Endothelial cell of umbilical vein (primary cell): ENCODE measurements at regions not wholly inside any gene's neighbourhood (a gene's known extent, or its start where the extent isn't known, plus 50 kb on each side); places are given as distances from the start of the nearest gene placed in this dataset.

Experiments
- POLR2A ChIP-seq: IDR thresholded peaks from 2 replicates; pipeline ENCODE4 v1.6.1; 2012; ENCODE audit warnings: low read depth, mild to moderate bottlenecking, control low read depth, low read length
- TF ChIP-seq, protein P1 (sequence below): IDR thresholded peaks from 2 replicates; pipeline ENCODE4 v1.6.1; 2011; ENCODE audit not compliant: insufficient read depth, insufficient read length
- TF ChIP-seq, protein P2 (sequence below), 2 donors: IDR thresholded peaks; 1 replicate in 1 of 2; 2 replicates in 1 of 2; pipeline ENCODE4 v1.5.1; 2011; ENCODE audit warnings: low read length in 2 of 2, mild to moderate bottlenecking in 2 of 2, moderate library complexity in 2 of 2, control low read depth in 1 of 2, inconsistent platforms in 1 of 2, low read depth in 1 of 2; ENCODE audit not compliant: insufficient read depth in 1 of 2; ENCODE audit errors: extremely low read depth in 1 of 2

DNA sequence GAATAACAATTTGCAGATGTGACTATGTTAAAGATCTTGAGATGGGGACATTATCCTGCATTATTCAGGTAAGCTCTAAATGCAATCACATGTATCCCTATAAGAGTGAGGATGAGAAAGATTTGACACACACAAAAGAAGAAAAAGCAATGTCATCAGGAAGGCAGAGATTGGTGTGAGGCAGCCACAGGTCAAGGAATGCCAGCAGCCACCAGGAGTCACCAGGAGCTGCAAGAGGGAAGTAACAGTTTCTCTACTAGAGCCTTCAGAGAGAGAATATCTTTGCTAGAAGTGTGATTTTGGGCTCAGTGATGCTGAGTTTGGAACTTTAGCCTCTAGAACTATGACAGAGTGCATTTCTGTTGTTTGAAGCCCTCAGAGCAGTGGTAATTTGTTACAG lies 700.3 kb upstream of the SEMA3D start:
- no peak for TF ChIP-seq POLR2A
- TF ChIP-seq, protein P1, sequence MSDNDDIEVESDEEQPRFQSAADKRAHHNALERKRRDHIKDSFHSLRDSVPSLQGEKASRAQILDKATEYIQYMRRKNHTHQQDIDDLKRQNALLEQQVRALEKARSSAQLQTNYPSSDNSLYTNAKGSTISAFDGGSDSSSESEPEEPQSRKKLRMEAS: no peak
- TF ChIP-seq, protein P2, sequence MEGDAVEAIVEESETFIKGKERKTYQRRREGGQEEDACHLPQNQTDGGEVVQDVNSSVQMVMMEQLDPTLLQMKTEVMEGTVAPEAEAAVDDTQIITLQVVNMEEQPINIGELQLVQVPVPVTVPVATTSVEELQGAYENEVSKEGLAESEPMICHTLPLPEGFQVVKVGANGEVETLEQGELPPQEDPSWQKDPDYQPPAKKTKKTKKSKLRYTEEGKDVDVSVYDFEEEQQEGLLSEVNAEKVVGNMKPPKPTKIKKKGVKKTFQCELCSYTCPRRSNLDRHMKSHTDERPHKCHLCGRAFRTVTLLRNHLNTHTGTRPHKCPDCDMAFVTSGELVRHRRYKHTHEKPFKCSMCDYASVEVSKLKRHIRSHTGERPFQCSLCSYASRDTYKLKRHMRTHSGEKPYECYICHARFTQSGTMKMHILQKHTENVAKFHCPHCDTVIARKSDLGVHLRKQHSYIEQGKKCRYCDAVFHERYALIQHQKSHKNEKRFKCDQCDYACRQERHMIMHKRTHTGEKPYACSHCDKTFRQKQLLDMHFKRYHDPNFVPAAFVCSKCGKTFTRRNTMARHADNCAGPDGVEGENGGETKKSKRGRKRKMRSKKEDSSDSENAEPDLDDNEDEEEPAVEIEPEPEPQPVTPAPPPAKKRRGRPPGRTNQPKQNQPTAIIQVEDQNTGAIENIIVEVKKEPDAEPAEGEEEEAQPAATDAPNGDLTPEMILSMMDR (IDR thresholded peaks at IDR 0.05; ENCODE audit: extremely low read depth in 1 of 2, insufficient read depth in 1 of 2, low read depth in 1 of 2, low read length in 2 of 2): no peak
